ENCODE measurements at regions not wholly inside any gene's neighbourhood (a gene's known extent, or its start where the extent isn't known, plus 50 kb on each side); places are given as distances from the start of the nearest gene placed in this dataset.

DNA sequence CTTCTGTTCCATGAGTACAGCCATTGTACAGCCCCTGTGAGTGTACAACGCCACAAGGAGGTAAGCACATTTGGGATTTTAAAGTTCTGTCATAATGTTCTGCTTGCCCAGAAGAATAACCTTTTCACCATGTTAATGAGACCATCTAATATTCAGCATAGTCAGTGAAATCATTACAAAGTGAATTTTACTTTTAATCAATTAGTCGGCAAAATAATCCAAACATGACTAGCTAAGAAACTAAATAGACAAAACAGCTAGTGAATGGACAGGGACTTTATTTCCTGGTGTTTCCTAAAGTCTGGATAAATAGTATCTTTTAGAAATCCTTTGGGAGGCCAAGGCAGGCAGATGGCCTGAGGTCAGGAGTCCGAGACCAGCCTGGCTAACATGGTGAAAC is 69.0 kb upstream of the NRSN1 start:
- TF ChIP-seq, protein P1, sequence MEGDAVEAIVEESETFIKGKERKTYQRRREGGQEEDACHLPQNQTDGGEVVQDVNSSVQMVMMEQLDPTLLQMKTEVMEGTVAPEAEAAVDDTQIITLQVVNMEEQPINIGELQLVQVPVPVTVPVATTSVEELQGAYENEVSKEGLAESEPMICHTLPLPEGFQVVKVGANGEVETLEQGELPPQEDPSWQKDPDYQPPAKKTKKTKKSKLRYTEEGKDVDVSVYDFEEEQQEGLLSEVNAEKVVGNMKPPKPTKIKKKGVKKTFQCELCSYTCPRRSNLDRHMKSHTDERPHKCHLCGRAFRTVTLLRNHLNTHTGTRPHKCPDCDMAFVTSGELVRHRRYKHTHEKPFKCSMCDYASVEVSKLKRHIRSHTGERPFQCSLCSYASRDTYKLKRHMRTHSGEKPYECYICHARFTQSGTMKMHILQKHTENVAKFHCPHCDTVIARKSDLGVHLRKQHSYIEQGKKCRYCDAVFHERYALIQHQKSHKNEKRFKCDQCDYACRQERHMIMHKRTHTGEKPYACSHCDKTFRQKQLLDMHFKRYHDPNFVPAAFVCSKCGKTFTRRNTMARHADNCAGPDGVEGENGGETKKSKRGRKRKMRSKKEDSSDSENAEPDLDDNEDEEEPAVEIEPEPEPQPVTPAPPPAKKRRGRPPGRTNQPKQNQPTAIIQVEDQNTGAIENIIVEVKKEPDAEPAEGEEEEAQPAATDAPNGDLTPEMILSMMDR (conservative IDR thresholded peaks at IDR 0.05 in 1 of 2, IDR thresholded peaks at IDR 0.05 in 1 of 2; ENCODE audit: low read depth in 1 of 2, low read length in 2 of 2): no peak
- no peak for TF ChIP-seq EZH2 (IDR thresholded peaks at IDR 0.05; ENCODE audit: low read length, missing control alignments)
